ENCODE measurements at regions not wholly inside any gene's neighbourhood (a gene's known extent, or its start where the extent isn't known, plus 50 kb on each side); places are given as distances from the start of the nearest gene placed in this dataset.

GRCh38 chr2:604854-605524, 72.2 kb downstream of the TMEM18 start (continued):
- TF ChIP-seq MAFG (CRISPR knock-in tag; IDR thresholded peaks at IDR 0.05): no peak
- TF ChIP-seq ZBTB8A (CRISPR knock-in tag; IDR thresholded peaks at IDR 0.05; ENCODE audit: borderline replicate concordance, low read depth): no peak
- TF ChIP-seq HES4 (CRISPR knock-in tag; IDR thresholded peaks at IDR 0.05; ENCODE audit: borderline replicate concordance): no peak
- no peak for TF ChIP-seq CBX5 (CRISPR knock-in tag; IDR thresholded peaks at IDR 0.05; ENCODE audit: borderline replicate concordance)
- TF ChIP-seq ZFP37 (CRISPR knock-in tag; IDR thresholded peaks at IDR 0.05; ENCODE audit: borderline replicate concordance): no peak
- TF ChIP-seq ZNF460 (CRISPR knock-in tag; IDR thresholded peaks at IDR 0.05; ENCODE audit: borderline replicate concordance): no peak
- no peak for TF ChIP-seq EED (CRISPR knock-in tag; IDR thresholded peaks at IDR 0.05)
- TF ChIP-seq STAT5B (CRISPR knock-in tag; IDR thresholded peaks at IDR 0.05): no peak
- no peak for TF ChIP-seq ZFY (CRISPR knock-in tag; IDR thresholded peaks at IDR 0.05)
- TF ChIP-seq BCLAF1 (IDR thresholded peaks at IDR 0.05): no peak
- no peak for TF ChIP-seq ZNF275 (CRISPR knock-in tag; IDR thresholded peaks at IDR 0.05; ENCODE audit: borderline replicate concordance)
- TF ChIP-seq ZNF12 (CRISPR knock-in tag; IDR thresholded peaks at IDR 0.05): no peak
- no peak for TF ChIP-seq SIN3A (IDR thresholded peaks at IDR 0.05; ENCODE audit: borderline replicate concordance, low read depth, low read length)
- 0 out of 2 replicates have a peak, but pooled peaks have one; percentile 22 for TF ChIP-seq DPF2 (CRISPR knock-in tag; IDR thresholded peaks at IDR 0.05; ENCODE audit: borderline replicate concordance, low read depth)
- TF ChIP-seq ZMYM4 (CRISPR knock-in tag; IDR thresholded peaks at IDR 0.05): no peak
- no peak for TF ChIP-seq ASH2L (IDR thresholded peaks at IDR 0.05; ENCODE audit: insufficient read length, low read depth, low read length)
- no peak for TF ChIP-seq STAT6 (CRISPR knock-in tag; IDR thresholded peaks at IDR 0.05; ENCODE audit: borderline replicate concordance)
- TF ChIP-seq CTCF (CRISPR knock-in tag; IDR thresholded peaks at IDR 0.05): no peak

Measured in HepG2 (cell line).